Activated effector memory CD4-positive, alpha-beta T cell treated with anti-CD3 and anti-CD28 coated beads, Interleukin-2, amount 50 U/mL, for 16 hours (primary cell): ENCODE measurements at regions not wholly inside any gene's neighbourhood (a gene's known extent, or its start where the extent isn't known, plus 50 kb on each side); places are given as distances from the start of the nearest gene placed in this dataset.
"Not testable (repeated sequence)": the region's sequence is repeated elsewhere in the genome, so short reads cannot be mapped to it uniquely, and the experiment has no call there.

Experiments used
- DNase-seq: peaks from one replicate; pipeline ENCODE4 v3.0.0-alpha.2; 2020

GRCh38 chr16:72453856-72454255 lies 281.9 kb upstream of the PMFBP1 start:
- not testable (repeated sequence) for DNase-seq

- DNase-seq, result no peak
Measured at GRCh38 chr16:72444696-72445095, 272.7 kb upstream of the PMFBP1 start.

GRCh38 chr16:72443809-72444208 lies 271.9 kb upstream of the PMFBP1 start:
- no peak for DNase-seq

- no peak for DNase-seq
Measured at GRCh38 chr16:72442385-72443158, 270.6 kb upstream of the PMFBP1 start.

- DNase-seq, result no peak
Measured at GRCh38 chr16:72437891-72438290, 265.9 kb upstream of the PMFBP1 start.

GRCh38 chr16:72434159-72434558 lies 262.2 kb upstream of the PMFBP1 start:
- no peak for DNase-seq

GRCh38 chr16:72430121-72430520 lies 258.2 kb upstream of the PMFBP1 start:
- DNase-seq, result no peak

GRCh38 chr16:72429671-72430081 lies 257.7 kb upstream of the PMFBP1 start:
- no peak for DNase-seq

- no peak for DNase-seq
Measured at GRCh38 chr16:72428681-72429376, 256.9 kb upstream of the PMFBP1 start.

GRCh38 chr16:72427783-72428331 lies 255.9 kb upstream of the PMFBP1 start:
- no peak for DNase-seq

GRCh38 chr16:72427051-72427782 lies 255.3 kb upstream of the PMFBP1 start:
- no peak for DNase-seq

- DNase-seq, result no peak
Measured at GRCh38 chr16:72426386-72426785, 254.4 kb upstream of the PMFBP1 start.

- DNase-seq, result no peak
Measured at GRCh38 chr16:72425571-72426341, 253.8 kb upstream of the PMFBP1 start.

GRCh38 chr16:72424757-72425156 lies 252.8 kb upstream of the PMFBP1 start:
- DNase-seq, result no peak

GRCh38 chr16:72422308-72422897 lies 250.4 kb upstream of the PMFBP1 start:
- no peak for DNase-seq

GRCh38 chr16:72419638-72420037 lies 247.7 kb upstream of the PMFBP1 start:
- no peak for DNase-seq

GRCh38 chr16:72415379-72415778 lies 243.4 kb upstream of the PMFBP1 start:
- DNase-seq, result no peak

- no peak for DNase-seq
Measured at GRCh38 chr16:72410492-72410891, 238.5 kb upstream of the PMFBP1 start.

GRCh38 chr16:72409423-72409822 lies 237.5 kb upstream of the PMFBP1 start:
- no peak for DNase-seq

- DNase-seq, result no peak
Measured at GRCh38 chr16:72406390-72406789, 234.4 kb upstream of the PMFBP1 start.

GRCh38 chr16:72404299-72404698 lies 232.3 kb upstream of the PMFBP1 start:
- DNase-seq, result no peak

GRCh38 chr16:72401084-72401361 lies 229.1 kb upstream of the PMFBP1 start:
- no peak for DNase-seq
